NCI-H1694 treated with DMSO at 0.1 percent for 48 hours (cell line): ENCODE measurements at regions not wholly inside any gene's neighbourhood (a gene's known extent, or its start where the extent isn't known, plus 50 kb on each side); places are given as distances from the start of the nearest gene placed in this dataset.
"Not testable (repeated sequence)": the region's sequence is repeated elsewhere in the genome, so short reads cannot be mapped to it uniquely, and the experiment has no call there.

Source experiments
- DNase-seq: peaks from one replicate; lab custom pipeline; 2025; lab: John Stamatoyannopoulos, UW

DNA sequence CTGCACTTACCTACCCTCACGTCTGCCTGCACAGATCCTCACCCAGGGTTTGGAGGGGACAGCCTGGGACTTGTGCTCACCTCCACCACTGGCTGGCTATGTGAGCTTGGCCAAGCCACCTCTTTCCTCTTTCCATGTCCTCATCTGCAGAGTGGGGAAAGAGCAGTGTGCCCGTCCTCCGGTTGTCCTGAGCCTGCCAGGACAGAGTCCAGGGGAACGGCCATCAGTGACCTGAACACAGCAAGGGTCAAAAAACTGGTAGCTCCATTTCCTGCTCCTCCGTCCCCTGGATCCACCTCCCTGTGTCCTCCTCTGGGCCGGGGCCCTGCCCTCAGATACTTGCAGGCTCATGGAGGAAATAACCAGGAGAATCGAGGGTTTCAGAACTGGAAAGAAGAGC lies 187.7 kb downstream of the OLFM1 start:
- DNase-seq: no peak

DNA sequence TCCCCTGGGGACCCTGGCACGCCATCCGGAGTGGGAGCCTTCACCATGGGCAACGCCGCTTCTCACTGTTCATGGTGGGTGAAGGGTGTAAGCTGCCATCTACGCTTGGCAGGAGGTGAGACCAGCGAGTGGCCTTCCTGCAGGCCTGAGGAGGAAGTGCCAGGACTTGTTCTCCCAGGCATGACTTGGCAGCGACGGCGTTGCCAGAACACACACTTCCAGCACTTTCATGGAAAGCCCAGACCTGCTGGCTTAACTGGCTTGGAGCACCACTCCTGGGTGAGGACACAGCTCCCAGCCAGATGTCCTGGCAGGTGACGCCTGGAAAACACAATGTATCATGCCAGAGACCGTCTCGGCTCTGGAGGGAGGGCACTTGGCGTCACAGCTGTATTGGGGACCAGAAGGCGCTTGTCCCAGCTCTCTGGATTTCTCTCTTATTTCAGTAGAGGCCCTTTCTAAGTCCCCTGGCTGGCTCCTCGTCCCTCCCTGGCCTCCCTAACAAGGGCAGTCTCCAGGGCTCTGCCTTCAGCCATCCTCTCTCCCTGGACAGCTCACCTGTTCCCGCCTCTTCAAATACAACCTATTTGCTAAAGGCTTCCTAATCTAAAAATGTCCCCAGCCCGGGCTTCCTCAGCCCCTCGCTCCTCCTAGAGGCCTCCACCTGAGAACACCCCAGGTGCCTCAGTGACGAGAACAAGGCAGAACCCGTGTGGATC lies 188.3 kb downstream of the OLFM1 start:
- DNase-seq: peak; percentile 28

DNA sequence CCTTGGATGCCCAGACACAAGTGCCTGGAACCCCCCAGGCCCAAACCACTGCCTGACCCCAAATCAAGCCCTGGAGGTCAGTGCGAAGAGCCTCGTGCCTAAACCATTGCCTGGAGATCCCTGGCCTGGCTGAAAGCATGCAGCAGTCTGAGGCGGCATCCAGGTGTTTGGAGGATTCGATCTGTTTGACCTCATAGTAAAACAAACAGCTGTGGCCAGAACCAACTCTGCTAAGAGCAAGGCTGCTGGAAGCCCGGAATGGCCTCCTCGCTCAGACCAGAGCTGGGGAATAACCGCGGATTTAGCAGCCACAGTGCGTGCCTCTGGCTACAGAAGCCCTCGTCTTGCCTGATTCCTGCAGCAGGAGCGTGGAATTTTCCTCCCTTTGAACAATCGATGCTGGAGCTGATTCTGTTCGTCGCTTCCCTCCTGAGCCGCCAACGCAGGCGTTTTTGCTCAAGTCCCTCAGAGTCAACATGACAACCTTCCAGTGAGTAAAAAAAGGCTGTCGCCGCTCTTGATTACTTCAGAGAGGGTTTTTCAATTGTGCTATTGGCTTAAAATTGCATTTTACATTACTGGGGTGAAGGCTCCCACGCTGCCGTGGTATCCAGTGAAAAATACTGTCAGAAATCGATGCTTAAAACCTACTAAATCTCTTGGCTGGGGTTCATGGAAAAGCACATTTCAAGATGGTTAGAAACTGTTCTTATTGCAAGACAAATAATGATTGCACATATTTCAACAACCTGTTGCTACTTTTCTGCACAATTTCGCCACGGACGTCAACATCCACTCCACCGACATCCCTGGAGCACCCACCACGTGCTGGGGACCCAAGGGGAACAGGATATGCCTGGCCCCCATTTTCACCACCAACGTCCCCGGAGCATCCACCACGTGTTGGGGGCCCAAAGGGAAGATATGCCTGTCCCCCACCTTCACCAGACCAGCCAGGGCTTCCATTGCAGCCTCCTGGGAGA lies 190.0 kb downstream of the OLFM1 start:
- DNase-seq: no peak

DNA sequence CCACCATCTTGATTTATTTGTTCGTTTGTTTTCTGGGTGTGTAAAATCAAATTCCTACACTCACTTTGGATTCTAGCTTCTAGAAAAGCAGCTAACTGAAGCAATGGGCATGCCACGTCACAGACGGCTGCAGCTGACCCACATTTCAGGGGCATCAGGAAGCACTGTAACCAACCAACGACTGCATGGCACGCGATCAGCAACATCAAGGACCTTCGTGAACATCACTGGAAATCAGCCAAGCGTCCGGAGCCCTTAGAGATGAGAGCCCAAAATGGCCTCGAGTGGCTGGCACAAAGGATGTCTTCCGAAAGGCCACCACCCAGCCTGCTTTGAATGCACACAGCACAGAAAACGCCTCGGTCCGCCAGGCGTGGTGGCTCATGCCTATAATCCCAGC lies 191.1 kb downstream of the OLFM1 start:
- DNase-seq: no peak

- no peak for DNase-seq
Measured at GRCh38 chr9:135279385-135279784, 191.9 kb downstream of the OLFM1 start.

GRCh38 chr9:135279834-135280393 lies 192.4 kb downstream of the OLFM1 start:
- DNase-seq: no peak

DNA sequence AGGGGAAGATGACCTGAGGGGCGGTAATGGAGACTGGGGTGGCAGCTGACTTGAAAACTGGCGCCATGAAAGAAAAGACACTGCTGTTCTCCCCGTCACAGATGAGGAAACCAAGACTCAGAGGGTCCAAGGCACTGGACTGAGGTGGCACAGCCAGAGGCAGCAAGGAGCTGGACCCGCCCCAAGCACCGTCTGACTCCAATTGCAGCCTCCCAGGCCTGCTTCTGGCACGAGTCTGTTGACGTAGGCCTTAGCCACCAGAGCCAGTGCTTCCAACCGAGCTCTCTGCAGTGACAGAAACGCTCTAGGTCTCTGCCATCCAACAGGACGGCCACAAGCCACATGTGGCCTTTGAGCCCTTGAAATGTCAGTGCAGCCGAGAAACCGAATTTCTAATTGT lies 193.2 kb downstream of the OLFM1 start:
- no peak for DNase-seq

- no peak for DNase-seq
Measured at GRCh38 chr9:135281151-135281550, 193.7 kb downstream of the OLFM1 start.

- peak; percentile 88 for DNase-seq
Measured at GRCh38 chr9:135281791-135282737, 194.6 kb downstream of the OLFM1 start.

DNA sequence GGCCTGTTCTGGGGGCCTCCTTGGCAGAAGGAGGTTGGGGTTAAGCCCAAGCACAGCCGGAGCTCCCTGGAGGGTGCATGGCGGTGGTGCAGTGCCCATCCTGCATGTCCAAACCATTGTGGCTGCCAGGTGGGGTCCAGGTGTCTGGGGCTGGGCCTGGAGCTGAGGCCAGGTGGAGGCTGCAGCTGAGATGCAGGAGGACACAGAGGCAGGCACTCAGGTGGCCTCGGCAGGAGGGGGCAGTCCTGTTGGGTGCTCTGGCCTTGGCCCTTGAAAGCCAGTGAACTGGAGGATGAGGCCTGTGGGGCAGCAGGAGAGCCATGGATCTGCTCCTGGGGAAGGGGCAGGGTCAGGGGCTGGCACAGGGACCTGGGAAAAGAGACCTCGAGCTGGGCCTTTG lies 195.3 kb downstream of the OLFM1 start:
- no peak for DNase-seq

- no peak for DNase-seq
Measured at GRCh38 chr9:135283671-135284070, 195.9 kb upstream of the PPP1R26 start.

GRCh38 chr9:135284386-135285134 lies 195.0 kb upstream of the PPP1R26 start:
- DNase-seq: no peak

GRCh38 chr9:135286187-135286925 lies 193.2 kb upstream of the PPP1R26 start:
- not testable (repeated sequence) for DNase-seq

DNA sequence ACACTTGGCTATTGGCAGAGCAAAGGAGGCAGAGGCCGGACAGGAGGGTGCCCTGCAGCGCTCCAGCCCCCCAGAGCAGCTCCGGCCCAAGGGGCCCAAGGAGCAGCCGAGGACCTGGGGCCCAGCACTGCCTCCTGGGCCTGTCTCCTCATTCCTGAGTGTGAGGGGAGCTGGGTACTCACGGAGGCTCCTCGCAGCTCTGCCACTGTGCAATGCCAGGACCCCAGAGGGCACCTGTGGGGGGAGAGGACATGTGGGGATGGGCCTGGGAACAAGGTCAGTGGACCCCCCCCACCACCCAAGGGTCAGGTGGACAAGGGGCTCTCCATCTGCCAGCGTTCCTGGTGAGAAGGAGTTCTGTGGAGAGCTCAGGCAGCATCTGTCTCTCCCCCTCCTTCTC lies 192.6 kb upstream of the PPP1R26 start:
- DNase-seq: no peak

DNA sequence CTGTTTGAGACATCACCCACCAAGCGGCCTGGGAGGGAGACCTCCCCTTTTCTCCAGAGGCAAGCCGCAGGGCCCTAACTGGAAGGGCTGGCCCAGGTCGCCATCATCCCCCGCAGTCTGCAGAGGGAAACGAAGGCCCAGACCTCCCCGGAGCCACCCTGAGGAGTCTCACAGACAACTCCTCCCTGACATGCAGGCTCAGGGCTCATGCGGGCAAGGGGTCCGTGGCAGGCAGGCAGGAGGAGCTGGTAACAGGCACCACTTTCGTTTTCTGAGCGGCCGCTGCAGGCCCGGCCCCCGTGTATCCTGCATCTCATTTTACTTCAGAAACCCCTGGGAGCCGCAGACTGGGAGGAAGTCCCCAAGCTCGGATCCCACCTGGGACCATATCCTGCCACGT lies 192.0 kb upstream of the PPP1R26 start:
- no peak for DNase-seq

DNA sequence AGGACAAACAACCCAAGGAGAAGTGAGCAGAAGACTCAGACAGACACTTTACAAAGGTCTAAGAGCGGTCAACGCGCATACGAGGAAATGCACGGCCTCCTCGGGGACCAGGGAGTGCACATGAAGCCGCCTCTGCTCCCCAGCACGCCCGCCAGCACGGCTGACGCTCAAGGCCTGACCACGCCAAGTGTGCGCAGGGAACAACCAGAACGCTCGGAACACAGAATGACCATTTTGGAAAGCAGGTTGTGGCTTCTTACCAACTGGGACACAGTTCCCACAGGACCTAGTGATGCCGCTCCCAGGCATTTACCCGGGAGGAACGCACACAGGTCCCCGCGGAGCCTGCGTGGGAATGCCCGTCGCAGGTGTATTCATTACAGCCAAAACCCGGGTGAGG lies 191.5 kb upstream of the PPP1R26 start:
- no peak for DNase-seq

- no peak for DNase-seq
Measured at GRCh38 chr9:135289081-135289491, 190.5 kb upstream of the PPP1R26 start.

DNA sequence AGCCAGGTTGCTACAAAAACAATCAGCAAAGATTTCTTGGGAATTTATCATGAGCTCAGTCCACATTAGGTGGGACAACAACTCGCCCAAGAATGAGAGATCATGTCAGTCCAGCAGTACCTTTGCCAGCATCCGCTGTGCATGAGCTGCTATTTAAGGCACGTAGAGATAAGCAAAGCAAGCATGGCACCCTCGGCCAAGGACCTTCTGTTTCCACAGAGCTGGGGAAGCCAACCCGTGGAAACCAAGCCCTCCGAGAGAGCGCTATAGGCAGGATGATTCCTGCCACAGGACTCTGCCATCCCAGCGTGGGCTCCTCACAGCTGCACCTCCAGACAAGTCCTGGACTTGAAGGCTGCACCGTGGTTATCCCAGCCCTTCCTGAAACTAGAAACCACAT lies 189.5 kb upstream of the PPP1R26 start:
- no peak for DNase-seq

DNA sequence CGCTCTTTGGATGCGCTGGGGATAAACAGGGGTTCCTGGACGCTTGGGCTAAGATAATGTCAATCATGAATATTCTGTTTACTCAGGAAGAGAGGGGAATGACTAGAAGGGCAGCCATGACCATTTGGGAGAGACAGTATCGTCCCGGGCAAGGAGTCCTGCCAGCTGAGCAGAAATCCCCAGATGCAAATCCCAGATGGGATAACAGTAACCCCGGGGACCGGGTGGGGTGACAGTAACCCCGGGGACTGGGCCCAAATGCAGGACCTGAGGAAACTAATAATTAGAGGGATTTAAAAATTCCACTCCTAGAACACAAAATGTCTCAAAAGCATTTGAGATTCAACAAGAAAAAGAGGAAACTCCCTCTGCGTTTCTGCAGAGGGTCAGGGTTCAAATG lies 189.0 kb upstream of the PPP1R26 start:
- no peak for DNase-seq

DNA sequence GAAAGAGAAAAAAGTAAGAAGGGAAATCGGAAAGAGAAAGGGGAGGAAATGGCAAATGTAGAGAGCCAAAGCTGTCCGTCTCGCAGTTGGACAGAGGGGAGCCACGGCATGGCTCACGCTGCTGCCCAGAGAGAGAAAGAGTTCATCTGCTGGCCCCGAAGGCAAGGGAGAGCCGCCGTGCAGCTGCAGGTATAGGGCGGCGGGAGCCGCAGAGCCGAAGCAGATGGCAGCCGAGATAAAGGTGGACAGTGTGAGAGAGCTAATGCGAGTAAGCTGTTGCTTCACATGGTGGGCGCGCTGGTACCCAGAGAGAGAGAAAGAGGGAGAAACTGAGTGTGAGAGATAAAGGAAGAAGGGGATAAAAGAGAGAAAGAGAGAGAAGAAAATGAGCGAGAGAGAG lies 188.4 kb upstream of the PPP1R26 start:
- DNase-seq: no peak
